SK-N-SH (cell line): ENCODE measurements at regions not wholly inside any gene's neighbourhood (a gene's known extent, or its start where the extent isn't known, plus 50 kb on each side); places are given as distances from the start of the nearest gene placed in this dataset.

Experiments
- CTCF ChIA-PET: fragments of 300-600, 350-600 bp; formaldehyde crosslinking; extraction: SDS; loops from one replicate; lab custom pipeline; 2021; lab: Yijun Ruan, JAX
- POLR2A ChIA-PET: fragments of 350-600 bp; sonication (Branson Sonifier 250); formaldehyde crosslinking; extraction: SDS; loops from one replicate; lab custom pipeline; 2020; ENCODE audit warnings: antibody characterized with exemption, inconsistent platforms; lab: Yijun Ruan, JAX
- DNase-seq: peaks from one replicate; pipeline ENCODE4 v3.0.0; 2012
- H2AFZ ChIP-seq: fragments of 200-600 bp; sonication (generic); 2 replicates; pipeline ENCODE4 v1.8.1; 2016; ENCODE audit warnings: antibody characterized with exemption, mild to moderate bottlenecking, low read depth
- H3F3A ChIP-seq: fragments of 200-600 bp; sonication (generic); replicated peaks from 2 replicates; pipeline ENCODE3; 2016; ENCODE audit warnings: antibody characterized with exemption, mild to moderate bottlenecking; ENCODE audit not compliant: insufficient read depth
- H3K27ac ChIP-seq, 2 experiments: fragments of 200-500 bp in 1 of 2; fragments of 200-600 bp in 1 of 2; sonication (Bioruptor generic) in 1 of 2; sonication (generic), shearing (Covaris generic) in 1 of 2; 2 replicates each; pipeline versions ENCODE4 v1.5.1 to v1.6.1; 2014 to 2016; ENCODE audit warnings: low read depth in 2 of 2, inconsistent platforms in 1 of 2, low read length in 1 of 2, mild to moderate bottlenecking in 1 of 2, mixed read lengths in 1 of 2
- H3K27me3 ChIP-seq: fragments of 200-600 bp; sonication (generic), shearing (Covaris generic); 2 replicates; pipeline ENCODE4 v1.6.1; 2016; ENCODE audit warnings: mixed run types; ENCODE audit not compliant: insufficient read depth
- H3K36me3 ChIP-seq, 2 experiments: fragments of 200-500 bp in 1 of 2; fragments of 200-600 bp in 1 of 2; sonication (Bioruptor generic) in 1 of 2; sonication (generic) in 1 of 2; replicated peaks in 1 of 2; 2 replicates each; pipeline versions ENCODE3 to v1.5.1; 2014 to 2016; ENCODE audit warnings: low read length in 1 of 2, mild to moderate bottlenecking in 1 of 2; ENCODE audit not compliant: insufficient read depth in 2 of 2, control insufficient read depth in 1 of 2
- H3K4me1 ChIP-seq, 2 experiments: fragments of 200-500 bp in 1 of 2; fragments of 200-600 bp in 1 of 2; sonication (Bioruptor generic) in 1 of 2; sonication (generic), shearing (Covaris generic) in 1 of 2; 2 replicates each; pipeline versions ENCODE4 v1.5.1 to v1.6.1; 2014 to 2016; ENCODE audit warnings: low read depth in 1 of 2, low read length in 1 of 2, mixed run types in 1 of 2; ENCODE audit not compliant: insufficient read depth in 2 of 2, control insufficient read depth in 1 of 2
- H3K4me2 ChIP-seq: fragments of 200-600 bp; sonication (generic), shearing (Covaris generic); 2 replicates; pipeline ENCODE4 v1.6.1; 2017; ENCODE audit warnings: mixed run types
- H3K4me3 ChIP-seq, 2 experiments: fragments of 200-500 bp in 1 of 2; fragments of 200-600 bp in 1 of 2; sonication (Bioruptor generic) in 1 of 2; sonication (generic), shearing (Covaris generic) in 1 of 2; 2 replicates each; pipeline versions ENCODE4 v1.5.1 to v1.8.1; 2014 to 2016; ENCODE audit warnings: low read depth in 2 of 2, inconsistent platforms in 1 of 2, low read length in 1 of 2, mild to moderate bottlenecking in 1 of 2, mixed read lengths in 1 of 2, moderate library complexity in 1 of 2
- H3K79me2 ChIP-seq: fragments of 200-600 bp; sonication (generic); 2 replicates; pipeline ENCODE4 v1.8.1; 2017; ENCODE audit warnings: mild to moderate bottlenecking; ENCODE audit not compliant: insufficient read depth
- H3K9ac ChIP-seq: fragments of 200-600 bp; sonication (generic); 2 replicates; pipeline ENCODE4 v1.6.1; 2017; ENCODE audit warnings: mixed run types
- H3K9me2 ChIP-seq: fragments of 200-600 bp; sonication (generic); 2 replicates; pipeline ENCODE4 v1.6.1; 2017; ENCODE audit warnings: mixed run types
- H3K9me3 ChIP-seq: fragments of 200-600 bp; sonication (generic); 2 replicates; pipeline ENCODE4 v1.6.1; 2017; ENCODE audit warnings: mixed run types, mild to moderate bottlenecking, moderate library complexity
- H4K20me1 ChIP-seq: fragments of 200-600 bp; sonication (generic); 2 replicates; pipeline ENCODE4 v1.6.1; 2017; ENCODE audit warnings: mild to moderate bottlenecking, mixed run types; ENCODE audit not compliant: insufficient read depth
- CTCF ChIP-seq: fragments of 200-600 bp; sonication (generic); IDR thresholded peaks from 2 replicates; pipeline ENCODE4 v1.6.1; 2017; ENCODE audit warnings: antibody characterized with exemption, mild to moderate bottlenecking, moderate library complexity
- FOSL2 ChIP-seq: IDR thresholded peaks from 2 replicates; pipeline ENCODE4 v1.4.0; 2012; ENCODE audit warnings: low read depth, mild to moderate bottlenecking, moderate library complexity, borderline replicate concordance
- IRF3 ChIP-seq: fragments of 150-350 bp; IDR thresholded peaks from 2 replicates; pipeline ENCODE4 v1.6.1; 2016; ENCODE audit warnings: mild to moderate bottlenecking, low read depth, low read length
- MAX ChIP-seq: IDR thresholded peaks from 2 replicates; pipeline ENCODE4 v1.4.0; 2012; ENCODE audit warnings: low read depth
- MXI1 ChIP-seq: IDR thresholded peaks from 2 replicates; pipeline ENCODE4 v1.6.1; 2012; ENCODE audit warnings: mild to moderate bottlenecking, low read depth, low read length, improper control_type of control experiment
- NRF1 ChIP-seq: IDR thresholded peaks from 2 replicates; pipeline ENCODE4 v1.6.1; 2012; ENCODE audit warnings: low read depth, mild to moderate bottlenecking, low read length
- RCOR1 ChIP-seq: fragments of 150-350 bp; IDR thresholded peaks from 2 replicates; pipeline ENCODE4 v1.6.1; 2017; ENCODE audit warnings: antibody characterized with exemption, low read length
- REST ChIP-seq: IDR thresholded peaks from 2 replicates; pipeline ENCODE4 v1.6.1; 2012; ENCODE audit warnings: mild to moderate bottlenecking, low read depth, low read length, moderate library complexity
- RXRA ChIP-seq: IDR thresholded peaks from 2 replicates; pipeline ENCODE4 v1.4.0; 2012; ENCODE audit warnings: low read depth, mild to moderate bottlenecking, borderline replicate concordance
- YY1 ChIP-seq: IDR thresholded peaks from 2 replicates; pipeline ENCODE4 v1.4.0; 2012; ENCODE audit warnings: low read depth, mild to moderate bottlenecking
- ZBTB33 ChIP-seq: IDR thresholded peaks from 2 replicates; pipeline ENCODE4 v1.4.0; 2012; ENCODE audit warnings: low read depth, borderline replicate concordance
- WGBS: methylation state at CpG from one replicate; pipeline ENCODE4 v1.1.6; 2017; ENCODE audit warnings: low lambda C conversion rate; 5-methylcytosine and 5-hydroxymethylcytosine counted together

GRCh38 chr3:90076136-90076535 lies 968.7 kb downstream of the EPHA3 start:
- CTCF ChIA-PET, result no interaction called here
- Histone ChIP-seq H3K4me2 (no peak overlapping the region), H3K9ac (no peak overlapping the region), H3K79me2 (no peaks in the 10 kb centered on the region), H3K4me3 (no peak overlapping the region), H3K36me3 (no peaks in the 10 kb centered on the region), H3K27ac (no peak overlapping the region), H3K9me2 (no peaks in the 10 kb centered on the region), H3K4me1 (no peaks in the 10 kb centered on the region), H3K9me3 (no peaks in the 10 kb centered on the region)
- DNase-seq, result no peak
- TF ChIP-seq MXI1, result no peak
- TF ChIP-seq FOSL2, result no peak
- no peak for TF ChIP-seq MAX
- no peak for TF ChIP-seq YY1
- TF ChIP-seq RXRA, result no peak
- TF ChIP-seq ZBTB33, result no peak
- TF ChIP-seq IRF3, result no peak
- no peak for TF ChIP-seq RCOR1
- TF ChIP-seq, all 33 proteins: peak for 0
- Histone ChIP-seq H4K20me1 (no peaks in the 10 kb centered on the region), H3F3A (no peaks in the 10 kb centered on the region), H2AFZ (no peak overlapping the region), H3K27me3 (no peaks in the 10 kb centered on the region)
- POLR2A ChIA-PET, result no interaction called here

GRCh38 chr3:90080988-90081387 lies 973.6 kb downstream of the EPHA3 start:
- DNase-seq, result no peak
- no peaks in the 10 kb centered on the region for H3F3A ChIP-seq

More at GRCh38 chr3:90080988-90081387, 973.6 kb downstream of the EPHA3 start:
- POLR2A ChIA-PET, result no interaction called here
- Histone ChIP-seq H3K9me3 (no peaks in the 10 kb centered on the region), H3K9ac (no peak overlapping the region), H3K27ac (no peak overlapping the region), H3K27me3 (no peaks in the 10 kb centered on the region), H3K9me2 (no peaks in the 10 kb centered on the region), H2AFZ (no peak overlapping the region), H3K36me3 (no peaks in the 10 kb centered on the region), H3K4me3 (no peak overlapping the region), H3K4me1 (no peaks in the 10 kb centered on the region), H3K79me2 (no peaks in the 10 kb centered on the region), H3K4me2 (no peak overlapping the region), H4K20me1 (no peaks in the 10 kb centered on the region)
- TF ChIP-seq NRF1 (no peak), REST (no peak), CTCF (no peak)
- CTCF ChIA-PET, result interaction anchor here (0.9 kb wide), 1 partner anchor 23 kb away, joined by 3 read pairs; no protein-coding TSS in a partner anchor
- 8% methylated on average over 1 of the region's 1 CpG for WGBS
